ENCODE measurements at regions not wholly inside any gene's neighbourhood (a gene's known extent, or its start where the extent isn't known, plus 50 kb on each side); places are given as distances from the start of the nearest gene placed in this dataset.

- TF ChIP-seq CTCF (IDR thresholded peaks at IDR 0.05; ENCODE audit: low read length): no peak
- TF ChIP-seq EZH2 (IDR thresholded peaks at IDR 0.05; ENCODE audit: borderline replicate concordance, low read length): no peak
These were observed 256.6 kb downstream of the CNTN3 start for GRCh38 chr3:74357881-74358280.
